Upper lobe of left lung (tissue), 4 donors: ENCODE measurements at regions not wholly inside any gene's neighbourhood (a gene's known extent, or its start where the extent isn't known, plus 50 kb on each side); places are given as distances from the start of the nearest gene placed in this dataset.

Experiments used
- POLR2A ChIP-seq, 4 donors: fragments of 450-650 bp; IDR thresholded peaks; one replicate each; pipeline ENCODE4 v1.5.1; 2016 to 2017; ENCODE audit warnings: antibody characterized with exemption in 4 of 4, mild to moderate bottlenecking in 2 of 4
- TF ChIP-seq, protein P1 (sequence below), 6 experiments: fragments of 450-650 bp in 4 of 6; fragments of 200-600 bp in 2 of 6; sonication (generic) in 2 of 6; IDR thresholded peaks; one replicate each; pipeline ENCODE4 v1.5.1; 2016 to 2019; ENCODE audit warnings: antibody characterized with exemption in 6 of 6

DNA sequence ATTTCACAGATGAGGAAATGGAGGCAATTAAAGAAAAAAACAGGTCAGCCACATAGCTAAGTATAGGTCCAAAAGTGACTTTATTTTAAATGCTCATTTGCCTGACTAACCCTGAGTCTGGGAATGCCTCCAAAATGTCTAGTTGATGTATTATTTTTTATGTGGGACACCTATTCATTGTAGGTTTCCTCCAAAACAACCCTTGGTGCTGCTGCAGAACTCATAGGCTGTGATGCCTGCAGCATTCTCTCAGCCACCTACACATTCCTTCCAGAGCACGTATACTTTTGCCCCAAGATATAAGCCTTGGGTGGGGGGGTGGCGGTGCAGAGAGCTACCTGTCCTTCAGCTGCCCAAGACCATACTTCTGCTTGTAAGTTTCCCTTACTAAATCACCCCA lies 77.4 kb downstream of the MSX2 start:
- TF ChIP-seq, protein P1, sequence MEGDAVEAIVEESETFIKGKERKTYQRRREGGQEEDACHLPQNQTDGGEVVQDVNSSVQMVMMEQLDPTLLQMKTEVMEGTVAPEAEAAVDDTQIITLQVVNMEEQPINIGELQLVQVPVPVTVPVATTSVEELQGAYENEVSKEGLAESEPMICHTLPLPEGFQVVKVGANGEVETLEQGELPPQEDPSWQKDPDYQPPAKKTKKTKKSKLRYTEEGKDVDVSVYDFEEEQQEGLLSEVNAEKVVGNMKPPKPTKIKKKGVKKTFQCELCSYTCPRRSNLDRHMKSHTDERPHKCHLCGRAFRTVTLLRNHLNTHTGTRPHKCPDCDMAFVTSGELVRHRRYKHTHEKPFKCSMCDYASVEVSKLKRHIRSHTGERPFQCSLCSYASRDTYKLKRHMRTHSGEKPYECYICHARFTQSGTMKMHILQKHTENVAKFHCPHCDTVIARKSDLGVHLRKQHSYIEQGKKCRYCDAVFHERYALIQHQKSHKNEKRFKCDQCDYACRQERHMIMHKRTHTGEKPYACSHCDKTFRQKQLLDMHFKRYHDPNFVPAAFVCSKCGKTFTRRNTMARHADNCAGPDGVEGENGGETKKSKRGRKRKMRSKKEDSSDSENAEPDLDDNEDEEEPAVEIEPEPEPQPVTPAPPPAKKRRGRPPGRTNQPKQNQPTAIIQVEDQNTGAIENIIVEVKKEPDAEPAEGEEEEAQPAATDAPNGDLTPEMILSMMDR (IDR thresholded peaks at IDR 0.05) = no peak
- TF ChIP-seq POLR2A (IDR thresholded peaks at IDR 0.05) = no peak
